Ovary (tissue), 3 donors: ENCODE measurements at regions not wholly inside any gene's neighbourhood (a gene's known extent, or its start where the extent isn't known, plus 50 kb on each side); places are given as distances from the start of the nearest gene placed in this dataset.

ENCODE experiments used
- CTCF ChIP-seq, 3 donors: fragments of 450-650 bp in 2 of 3; fragments of 200-600 bp in 1 of 3; IDR thresholded peaks; one replicate each; pipeline versions ENCODE4 v1.5.1 to v1.8.0; 2016 to 2022; ENCODE audit warnings: antibody characterized with exemption in 3 of 3, mild to moderate bottlenecking in 1 of 3
- EP300 ChIP-seq: sonication (generic); formaldehyde crosslinking; IDR thresholded peaks from one replicate; pipeline ENCODE4 v1.6.1; 2017; ENCODE audit warnings: antibody characterized with exemption
- donor health status: DM: no; HTN: no; CAD: no.

- TF ChIP-seq CTCF (IDR thresholded peaks at IDR 0.05), result no peak
- no peak for TF ChIP-seq EP300
Measured at GRCh38 chr9:113711251-113711650, 164.9 kb upstream of the ZNF618 start.
